Coronary artery (tissue), 2 donors: ENCODE measurements at regions not wholly inside any gene's neighbourhood (a gene's known extent, or its start where the extent isn't known, plus 50 kb on each side); places are given as distances from the start of the nearest gene placed in this dataset.

ENCODE experiments used
- DNase-seq: peaks from one replicate; pipeline ENCODE4 v3.0.0-alpha.2; 2017; ENCODE audit warnings: low spot score
- H3K27ac ChIP-seq, 2 donors: fragments of 200-600 bp; sonication (generic); one replicate each; pipeline ENCODE4 v1.5.1; 2016 to 2019
- H3K4me3 ChIP-seq: fragments of 200-600 bp; sonication (generic); 2 replicates; pipeline ENCODE4 v1.5.1; 2016; ENCODE audit warnings: mild to moderate bottlenecking, moderate library complexity
- TF ChIP-seq, protein P1 (sequence below): fragments of 200-600 bp; sonication (generic); IDR thresholded peaks from one replicate; pipeline ENCODE4 v1.5.1; 2019; ENCODE audit warnings: antibody characterized with exemption

DNA sequence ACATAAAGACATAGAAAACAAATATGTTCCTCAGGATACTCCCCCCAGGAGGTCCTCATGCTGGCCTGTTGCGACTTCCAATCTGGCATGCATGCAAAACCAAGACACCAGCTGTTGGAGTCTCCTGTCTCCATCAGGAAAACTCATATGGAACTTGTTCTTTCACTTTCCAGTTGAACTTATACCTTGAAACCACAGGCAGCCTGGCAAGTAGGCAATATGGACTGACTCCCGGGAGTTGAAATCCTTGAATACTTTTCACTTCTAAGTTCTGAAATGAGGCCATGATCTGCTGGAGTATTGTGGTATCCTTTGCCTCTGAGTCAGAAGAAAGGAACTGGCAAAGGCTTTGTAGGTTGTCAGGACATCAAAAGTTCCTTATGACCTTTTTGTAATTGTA is 444.2 kb downstream of the IDS start:
- H3K4me3 ChIP-seq = no peak overlapping the region
- no peak for DNase-seq
- TF ChIP-seq, protein P1, sequence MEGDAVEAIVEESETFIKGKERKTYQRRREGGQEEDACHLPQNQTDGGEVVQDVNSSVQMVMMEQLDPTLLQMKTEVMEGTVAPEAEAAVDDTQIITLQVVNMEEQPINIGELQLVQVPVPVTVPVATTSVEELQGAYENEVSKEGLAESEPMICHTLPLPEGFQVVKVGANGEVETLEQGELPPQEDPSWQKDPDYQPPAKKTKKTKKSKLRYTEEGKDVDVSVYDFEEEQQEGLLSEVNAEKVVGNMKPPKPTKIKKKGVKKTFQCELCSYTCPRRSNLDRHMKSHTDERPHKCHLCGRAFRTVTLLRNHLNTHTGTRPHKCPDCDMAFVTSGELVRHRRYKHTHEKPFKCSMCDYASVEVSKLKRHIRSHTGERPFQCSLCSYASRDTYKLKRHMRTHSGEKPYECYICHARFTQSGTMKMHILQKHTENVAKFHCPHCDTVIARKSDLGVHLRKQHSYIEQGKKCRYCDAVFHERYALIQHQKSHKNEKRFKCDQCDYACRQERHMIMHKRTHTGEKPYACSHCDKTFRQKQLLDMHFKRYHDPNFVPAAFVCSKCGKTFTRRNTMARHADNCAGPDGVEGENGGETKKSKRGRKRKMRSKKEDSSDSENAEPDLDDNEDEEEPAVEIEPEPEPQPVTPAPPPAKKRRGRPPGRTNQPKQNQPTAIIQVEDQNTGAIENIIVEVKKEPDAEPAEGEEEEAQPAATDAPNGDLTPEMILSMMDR = no peak
- H3K27ac ChIP-seq = no peak overlapping the region
